Natural killer cell (primary cell): ENCODE measurements at regions not wholly inside any gene's neighbourhood (a gene's known extent, or its start where the extent isn't known, plus 50 kb on each side); places are given as distances from the start of the nearest gene placed in this dataset.

Experiments
- ATAC-seq, 3 donors: fragments of 150-1000 bp in 2 of 3; fragments of 200-7000 bp in 1 of 3; cut with Tn5 transposase; 1 replicate in 1 of 3; 2 replicates in 2 of 3; pipeline ENCODE4 v1.10.0; 2021; ENCODE audit warnings: mild to moderate bottlenecking in 2 of 3, moderate library complexity in 2 of 3
- DNase-seq, 2 donors: peaks; one replicate each; pipeline versions ENCODE4 v3.0.0 to v3.0.0-alpha.2; 2013 to 2021; ENCODE audit warnings: mixed read lengths in 1 of 2
- H3K27ac ChIP-seq: one replicate; pipeline ENCODE4 v1.5.1; 2013; ENCODE audit warnings: mild to moderate bottlenecking, low read length
- H3K27me3 ChIP-seq: one replicate; pipeline ENCODE4 v1.6.1; 2013; ENCODE audit warnings: low read length; ENCODE audit not compliant: control insufficient read depth, insufficient read depth
- H3K36me3 ChIP-seq: one replicate; pipeline ENCODE4 v1.6.1; 2013; ENCODE audit warnings: low read length; ENCODE audit not compliant: control insufficient read depth, insufficient read depth
- H3K4me1 ChIP-seq: one replicate; pipeline ENCODE4 v1.6.1; 2013; ENCODE audit warnings: low read length; ENCODE audit not compliant: control insufficient read depth, insufficient read depth
- H3K4me3 ChIP-seq: one replicate; pipeline ENCODE4 v1.5.1; 2013; ENCODE audit warnings: low read length
- H3K9me3 ChIP-seq: one replicate; pipeline ENCODE4 v1.6.1; 2013; ENCODE audit warnings: low read length; ENCODE audit not compliant: control insufficient read depth, insufficient read depth
- H3K27ac Mint-ChIP-seq, 2 donors: one replicate each; pipeline ENCODE4 v1.8.0; 2022; ENCODE audit warnings: mild to moderate bottlenecking in 2 of 2, mixed read lengths in 2 of 2, moderate library complexity in 1 of 2
- H3K27me3 Mint-ChIP-seq, 2 donors: one replicate each; pipeline ENCODE4 v1.8.0; 2022; ENCODE audit warnings: low read depth in 2 of 2, mixed read lengths in 2 of 2
- H3K36me3 Mint-ChIP-seq: one replicate; pipeline ENCODE4 v1.8.0; 2022; ENCODE audit warnings: mixed read lengths
- H3K4me1 Mint-ChIP-seq, 2 donors: one replicate each; pipeline ENCODE4 v1.8.0; 2022; ENCODE audit warnings: mixed read lengths in 2 of 2
- H3K4me3 Mint-ChIP-seq: one replicate; pipeline ENCODE4 v1.8.0; 2022; ENCODE audit warnings: mild to moderate bottlenecking, moderate library complexity, mixed read lengths
- H3K9me3 Mint-ChIP-seq, 2 donors: one replicate each; pipeline ENCODE4 v1.8.0; 2022; ENCODE audit warnings: mixed read lengths in 2 of 2
- WGBS: methylation state at CpG from one replicate; pipeline ENCODE4 v1.1.7; 2013; ENCODE audit warnings: missing lambda C conversion rate; ENCODE audit not compliant: insufficient coverage; 5-methylcytosine and 5-hydroxymethylcytosine counted together
- intact Hi-C: fragments of 100-400 bp; cut with micrococcal nuclease; formaldehyde crosslinking; loops from one replicate; pipeline ENCODE4 v1.14.2; 2022
- TF ChIP-seq, protein P1 (sequence below): fragments of 200-600 bp; IDR thresholded peaks from one replicate; pipeline ENCODE4 v1.8.0; 2022; ENCODE audit warnings: antibody characterized with exemption

DNA sequence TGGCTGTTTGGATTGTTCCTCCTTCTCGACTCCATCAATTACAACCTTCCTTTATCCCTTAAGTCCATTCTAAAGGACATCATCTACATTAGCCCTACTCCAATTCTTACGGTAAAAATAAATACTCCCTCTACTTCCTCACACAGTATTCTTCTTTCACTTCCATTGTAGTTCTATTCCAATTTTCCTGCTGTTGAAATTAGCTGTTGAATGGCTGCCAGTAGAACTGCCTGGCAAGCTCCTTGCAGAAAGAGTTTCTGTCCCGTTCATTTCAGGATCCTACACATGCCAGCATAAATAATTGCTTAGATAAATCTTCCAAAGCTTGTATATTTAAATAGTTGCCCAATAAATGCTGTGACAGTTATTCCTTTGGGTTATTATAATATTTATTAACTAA, 459.3 kb upstream of the TRIB2 start:
- no peaks in the 10 kb centered on the region for H3K27me3 ChIP-seq
- DNase-seq (no peak), ATAC-seq (no peak)
- Mint-ChIP-seq H3K4me3 (no peak overlapping the region), H3K9me3 (no peaks in the 10 kb centered on the region), H3K27ac (no peak overlapping the region), H3K4me1 (peaks cover 0 to 4% of the 10 kb centered on the region in 2 donors), H3K27me3 (peaks cover 0 to 12% of the 10 kb centered on the region in 2 donors), H3K36me3 (no peaks in the 10 kb centered on the region)
- H3K4me3 ChIP-seq: no peak overlapping the region
- intact Hi-C loops: no loop called here
- H3K4me1 ChIP-seq: no peaks in the 10 kb centered on the region
- H3K36me3 ChIP-seq: no peaks in the 10 kb centered on the region
- WGBS: 96% methylated on average over 3 of the region's 3 CpGs
- no peak overlapping the region for H3K27ac ChIP-seq
- TF ChIP-seq, protein P1, sequence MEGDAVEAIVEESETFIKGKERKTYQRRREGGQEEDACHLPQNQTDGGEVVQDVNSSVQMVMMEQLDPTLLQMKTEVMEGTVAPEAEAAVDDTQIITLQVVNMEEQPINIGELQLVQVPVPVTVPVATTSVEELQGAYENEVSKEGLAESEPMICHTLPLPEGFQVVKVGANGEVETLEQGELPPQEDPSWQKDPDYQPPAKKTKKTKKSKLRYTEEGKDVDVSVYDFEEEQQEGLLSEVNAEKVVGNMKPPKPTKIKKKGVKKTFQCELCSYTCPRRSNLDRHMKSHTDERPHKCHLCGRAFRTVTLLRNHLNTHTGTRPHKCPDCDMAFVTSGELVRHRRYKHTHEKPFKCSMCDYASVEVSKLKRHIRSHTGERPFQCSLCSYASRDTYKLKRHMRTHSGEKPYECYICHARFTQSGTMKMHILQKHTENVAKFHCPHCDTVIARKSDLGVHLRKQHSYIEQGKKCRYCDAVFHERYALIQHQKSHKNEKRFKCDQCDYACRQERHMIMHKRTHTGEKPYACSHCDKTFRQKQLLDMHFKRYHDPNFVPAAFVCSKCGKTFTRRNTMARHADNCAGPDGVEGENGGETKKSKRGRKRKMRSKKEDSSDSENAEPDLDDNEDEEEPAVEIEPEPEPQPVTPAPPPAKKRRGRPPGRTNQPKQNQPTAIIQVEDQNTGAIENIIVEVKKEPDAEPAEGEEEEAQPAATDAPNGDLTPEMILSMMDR: no peak
- no peaks in the 10 kb centered on the region for H3K9me3 ChIP-seq

DNA sequence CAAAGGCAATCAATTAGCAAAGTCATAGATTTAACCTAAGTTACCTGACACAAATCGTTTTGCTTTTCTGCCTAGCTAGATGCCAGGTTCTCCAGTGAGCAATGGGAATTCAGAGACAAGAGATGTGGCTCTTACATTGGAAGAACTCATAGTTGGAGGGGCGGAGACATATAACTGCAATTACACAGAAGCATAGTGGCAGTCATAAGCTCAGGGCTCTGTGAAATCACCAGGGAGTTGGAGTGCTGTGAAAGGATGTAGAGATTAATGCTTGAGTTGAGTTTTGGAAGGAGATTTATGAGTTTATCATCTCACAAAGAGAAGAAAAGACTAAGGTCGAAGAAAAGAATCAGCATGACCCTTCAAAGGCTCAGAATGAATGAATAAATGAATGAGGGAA, 457.2 kb upstream of the TRIB2 start:
- peaks cover 0 to 12% of the 10 kb centered on the region in 2 donors for H3K27me3 Mint-ChIP-seq

DNA sequence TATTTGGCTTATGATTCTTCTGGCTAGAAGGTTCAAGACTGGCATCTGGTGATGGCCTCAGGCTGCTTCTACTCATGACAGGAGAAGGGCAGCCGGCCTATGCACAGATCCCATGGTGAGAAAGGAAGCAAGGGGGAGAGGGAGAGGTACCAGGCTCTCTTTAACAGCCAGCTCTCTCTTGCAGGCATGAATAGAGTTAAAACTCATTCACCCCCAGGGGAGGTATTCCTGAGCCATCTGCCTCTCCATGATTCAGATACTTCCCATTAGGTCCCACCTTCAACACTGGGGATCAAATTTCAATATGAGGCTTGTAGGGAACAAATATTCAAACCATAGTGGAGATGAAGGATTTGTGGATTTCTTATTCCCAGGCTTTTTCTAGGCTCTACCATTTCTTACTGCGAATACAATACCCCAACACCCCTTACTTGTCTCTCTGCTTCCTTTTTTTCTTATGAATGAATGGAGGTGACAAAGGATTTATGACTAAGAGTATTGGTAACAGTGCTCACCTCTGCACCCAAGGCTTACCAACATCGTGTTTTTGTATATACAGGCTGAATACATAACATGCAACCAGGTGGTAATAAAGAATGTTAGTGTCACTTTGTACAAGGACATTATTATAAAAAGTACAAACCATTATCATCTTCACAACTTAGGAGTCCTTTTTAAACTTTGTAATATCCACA, 454.6 kb upstream of the TRIB2 start:
- WGBS: 100% methylated on average over 1 of the region's 3 CpGs
- Mint-ChIP-seq H3K4me3 (no peak overlapping the region), H3K27ac (no peak overlapping the region), H3K4me1 (peaks cover 0 to 6% of the 10 kb centered on the region in 2 donors), H3K27me3 (peaks cover 0 to 3% of the 10 kb centered on the region in 2 donors), H3K36me3 (no peaks in the 10 kb centered on the region), H3K9me3 (no peaks in the 10 kb centered on the region)
- Histone ChIP-seq H3K4me1 (no peaks in the 10 kb centered on the region), H3K36me3 (no peaks in the 10 kb centered on the region), H3K27me3 (no peaks in the 10 kb centered on the region), H3K4me3 (no peak overlapping the region), H3K27ac (no peak overlapping the region), H3K9me3 (no peaks in the 10 kb centered on the region)
- TF ChIP-seq, protein P1: no peak
- ATAC-seq: no peak
- DNase-seq: no peak
- intact Hi-C loops: no loop called here

More for the DNA sequence above, 457.2 kb upstream of the TRIB2 start:
- Histone ChIP-seq H3K9me3 (no peaks in the 10 kb centered on the region), H3K36me3 (no peaks in the 10 kb centered on the region), H3K27me3 (no peaks in the 10 kb centered on the region), H3K4me3 (no peak overlapping the region), H3K4me1 (no peaks in the 10 kb centered on the region), H3K27ac (no peak overlapping the region)
- intact Hi-C loops: no loop called here
- Mint-ChIP-seq H3K4me3 (no peak overlapping the region), H3K4me1 (peaks cover 0 to 10% of the 10 kb centered on the region in 2 donors), H3K36me3 (no peaks in the 10 kb centered on the region), H3K27ac (no peak overlapping the region), H3K9me3 (no peaks in the 10 kb centered on the region)
- ATAC-seq (no peak), DNase-seq (no peak)
- WGBS: 83% methylated on average over 2 of the region's 3 CpGs
- TF ChIP-seq, protein P1: no peak
